ENCODE measurements at regions not wholly inside any gene's neighbourhood (a gene's known extent, or its start where the extent isn't known, plus 50 kb on each side); places are given as distances from the start of the nearest gene placed in this dataset.
"Not testable (repeated sequence)": the region's sequence is repeated elsewhere in the genome, so short reads cannot be mapped to it uniquely, and the experiment has no call there.

- TF ChIP-seq, protein P1, sequence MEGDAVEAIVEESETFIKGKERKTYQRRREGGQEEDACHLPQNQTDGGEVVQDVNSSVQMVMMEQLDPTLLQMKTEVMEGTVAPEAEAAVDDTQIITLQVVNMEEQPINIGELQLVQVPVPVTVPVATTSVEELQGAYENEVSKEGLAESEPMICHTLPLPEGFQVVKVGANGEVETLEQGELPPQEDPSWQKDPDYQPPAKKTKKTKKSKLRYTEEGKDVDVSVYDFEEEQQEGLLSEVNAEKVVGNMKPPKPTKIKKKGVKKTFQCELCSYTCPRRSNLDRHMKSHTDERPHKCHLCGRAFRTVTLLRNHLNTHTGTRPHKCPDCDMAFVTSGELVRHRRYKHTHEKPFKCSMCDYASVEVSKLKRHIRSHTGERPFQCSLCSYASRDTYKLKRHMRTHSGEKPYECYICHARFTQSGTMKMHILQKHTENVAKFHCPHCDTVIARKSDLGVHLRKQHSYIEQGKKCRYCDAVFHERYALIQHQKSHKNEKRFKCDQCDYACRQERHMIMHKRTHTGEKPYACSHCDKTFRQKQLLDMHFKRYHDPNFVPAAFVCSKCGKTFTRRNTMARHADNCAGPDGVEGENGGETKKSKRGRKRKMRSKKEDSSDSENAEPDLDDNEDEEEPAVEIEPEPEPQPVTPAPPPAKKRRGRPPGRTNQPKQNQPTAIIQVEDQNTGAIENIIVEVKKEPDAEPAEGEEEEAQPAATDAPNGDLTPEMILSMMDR (IDR thresholded peaks at IDR 0.05) = not testable (repeated sequence)
- TF ChIP-seq POLR2A (IDR thresholded peaks at IDR 0.05) = not testable (repeated sequence)
Observed at GRCh38 chr2:87540242-87540641, 207.6 kb upstream of the PLGLB2 start.

Measured in lower leg skin (tissue), 3 donors.